ENCODE measurements at regions not wholly inside any gene's neighbourhood (a gene's known extent, or its start where the extent isn't known, plus 50 kb on each side); places are given as distances from the start of the nearest gene placed in this dataset.

DNA sequence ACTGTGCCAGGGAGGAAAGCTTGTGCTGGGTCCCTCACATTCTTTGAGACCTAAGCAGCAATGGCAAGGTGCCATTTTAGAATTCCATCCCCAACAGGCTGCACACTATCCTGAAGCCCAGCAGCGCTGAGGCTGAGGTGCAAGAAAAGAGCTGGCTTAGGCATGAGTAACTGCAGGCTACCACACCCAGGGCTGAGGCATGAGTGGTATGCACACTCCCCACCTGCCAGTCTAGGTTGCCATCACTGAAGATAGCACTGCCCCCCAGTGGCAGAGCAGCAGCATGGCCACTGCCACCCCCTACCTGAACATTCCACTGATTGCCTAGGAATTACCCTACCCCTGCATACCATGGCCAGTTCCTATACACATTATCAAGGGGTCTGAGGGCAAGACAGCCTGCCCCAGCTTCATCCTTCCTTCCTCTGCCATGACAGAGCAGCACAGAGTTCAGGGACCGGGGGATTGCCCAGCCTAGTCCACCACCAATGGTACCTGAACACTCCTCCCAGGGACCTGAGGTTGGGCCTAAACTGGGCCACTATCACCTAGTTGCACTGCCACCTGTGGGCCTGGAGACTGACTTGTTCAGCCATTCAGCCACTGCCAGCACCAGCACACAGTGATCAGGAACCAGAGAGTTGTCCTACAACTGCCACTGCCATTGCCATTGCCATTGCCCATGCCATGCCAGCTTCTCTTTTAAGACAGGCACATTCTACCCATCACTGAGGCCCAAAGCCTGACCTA, 129.8 kb downstream of the SATB1 start:
- peak; percentile 71 for DNase-seq (ENCODE audit: low read depth)
- H3K4me3 ChIP-seq (ENCODE audit: low read depth, low read length), result no peak overlapping the region
- peak; percentile 69 for TF ChIP-seq CTCF (conservative IDR thresholded peaks at IDR 0.05; ENCODE audit: low read depth, low read length)

DNA sequence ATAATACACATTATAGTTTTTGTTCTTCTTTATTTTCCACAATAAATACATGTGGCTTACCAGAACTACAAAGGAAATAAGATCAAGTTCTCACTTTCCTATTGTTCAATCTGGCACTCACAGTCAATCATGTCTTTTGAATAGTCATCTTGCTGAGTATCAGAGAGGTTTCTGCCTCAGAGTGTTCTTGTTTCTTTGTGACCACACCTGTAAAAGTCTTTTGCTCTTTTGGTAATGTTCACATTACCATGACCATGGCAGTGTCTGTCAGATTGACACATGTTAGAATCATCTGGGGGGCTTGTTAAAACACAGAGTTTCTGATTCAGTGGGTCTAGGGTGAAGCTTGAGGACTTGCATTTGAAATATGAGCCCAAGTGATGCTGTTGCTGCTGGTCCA, 135.0 kb downstream of the SATB1 start:
- no peak for TF ChIP-seq CTCF (conservative IDR thresholded peaks at IDR 0.05; ENCODE audit: low read depth, low read length)
- H3K4me3 ChIP-seq (ENCODE audit: low read depth, low read length), result no peak overlapping the region
- no peak for DNase-seq (ENCODE audit: low read depth)

- DNase-seq (ENCODE audit: low read depth), result no peak
- TF ChIP-seq CTCF (conservative IDR thresholded peaks at IDR 0.05; ENCODE audit: low read depth, low read length), result no peak
- no peak overlapping the region for H3K4me3 ChIP-seq (ENCODE audit: low read depth, low read length)
Measured at GRCh38 chr3:18288243-18288642, 136.9 kb downstream of the SATB1 start.

DNA sequence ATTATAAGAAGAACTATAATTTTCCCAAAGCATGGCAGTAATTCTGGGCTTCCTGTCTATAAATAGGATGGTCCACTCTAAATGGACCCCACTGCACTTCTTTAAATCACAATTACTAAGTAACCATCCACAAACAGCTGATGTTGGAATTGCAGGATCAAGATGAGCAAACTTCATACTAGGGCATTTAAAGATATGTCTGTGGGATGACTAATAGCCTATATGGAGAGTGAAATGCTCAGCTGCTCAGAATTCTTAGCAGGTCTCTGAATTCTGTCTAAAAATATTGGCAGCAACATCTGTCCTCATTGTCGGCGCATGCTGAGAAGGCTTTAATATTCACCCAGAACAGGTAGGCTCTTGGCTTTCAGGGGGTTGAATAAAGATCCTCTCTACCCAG, 140.4 kb downstream of the SATB1 start:
- no peak for DNase-seq (ENCODE audit: low read depth)
- H3K4me3 ChIP-seq (ENCODE audit: low read depth, low read length), result no peak overlapping the region
- no peak for TF ChIP-seq CTCF (conservative IDR thresholded peaks at IDR 0.05; ENCODE audit: low read depth, low read length)

DNA sequence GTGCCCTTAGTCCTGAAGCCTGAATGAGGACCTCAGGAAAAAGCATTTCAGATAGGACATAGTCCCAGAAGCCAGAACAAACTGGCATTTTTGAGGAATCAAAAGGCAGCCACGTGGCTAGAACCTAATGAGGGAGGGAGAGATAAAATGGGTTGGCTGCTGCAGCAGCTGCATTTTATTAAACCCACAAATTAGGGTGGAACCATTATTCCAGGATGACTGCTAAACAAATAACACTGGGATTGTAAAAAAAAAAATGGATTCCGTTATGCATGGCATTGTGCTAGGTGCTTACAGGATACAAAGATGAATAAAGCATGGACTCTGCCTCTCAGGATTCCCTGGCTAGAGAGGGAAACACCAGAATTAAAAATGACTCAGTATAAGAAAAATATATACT, 141.5 kb downstream of the SATB1 start:
- DNase-seq (ENCODE audit: low read depth), result no peak
- H3K4me3 ChIP-seq (ENCODE audit: low read depth, low read length), result no peak overlapping the region
- no peak for TF ChIP-seq CTCF (conservative IDR thresholded peaks at IDR 0.05; ENCODE audit: low read depth, low read length)

DNA sequence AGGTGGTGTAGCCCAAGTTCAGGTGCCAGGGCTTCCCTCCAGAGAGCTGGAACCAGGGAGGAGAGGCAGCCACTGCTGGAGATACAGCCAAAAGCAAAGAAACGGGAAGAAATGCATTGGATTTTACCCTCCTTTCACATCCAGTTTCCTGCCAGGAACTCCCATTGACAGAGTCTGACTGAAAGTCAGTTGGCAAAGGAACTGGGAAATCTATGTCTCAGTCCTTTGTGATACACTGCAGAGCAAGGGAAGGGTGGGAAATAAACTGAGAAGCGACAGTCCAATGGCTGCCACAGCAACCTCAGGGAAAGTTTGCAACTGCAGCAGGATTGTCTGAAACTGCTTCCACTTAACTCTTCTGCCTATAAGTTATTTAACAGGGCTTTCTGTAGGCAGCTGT, 142.6 kb downstream of the SATB1 start:
- no peak for DNase-seq (ENCODE audit: low read depth)
- no peak overlapping the region for H3K4me3 ChIP-seq (ENCODE audit: low read depth, low read length)
- TF ChIP-seq CTCF (conservative IDR thresholded peaks at IDR 0.05; ENCODE audit: low read depth, low read length), result no peak

DNA sequence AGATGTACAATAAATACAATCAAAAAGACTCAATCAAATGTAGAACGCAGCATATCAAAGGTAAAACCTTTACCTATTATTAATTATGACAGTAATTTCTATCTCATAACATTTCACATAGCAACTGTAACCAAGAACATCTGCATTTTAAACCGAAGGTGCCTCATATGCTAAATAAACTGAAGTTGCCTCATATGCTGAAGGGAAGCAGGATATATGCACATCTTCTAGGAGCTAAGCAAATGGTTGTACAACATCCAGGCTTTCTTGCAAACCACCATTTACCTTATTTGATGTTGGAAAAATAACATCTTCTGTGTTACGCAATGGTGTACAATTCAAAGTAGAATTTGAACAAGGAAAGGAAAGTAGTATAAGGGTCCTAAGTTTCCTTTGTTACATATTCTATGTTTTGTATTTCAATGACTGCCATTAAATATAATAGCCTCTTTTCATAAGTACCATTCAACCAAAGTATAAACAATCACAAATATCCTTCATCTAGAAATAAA, 145.9 kb downstream of the SATB1 start:
- no peak for TF ChIP-seq CTCF (conservative IDR thresholded peaks at IDR 0.05; ENCODE audit: low read depth, low read length)
- H3K4me3 ChIP-seq (ENCODE audit: low read depth, low read length), result no peak overlapping the region
- no peak for DNase-seq (ENCODE audit: low read depth)
